ENCODE measurements at regions not wholly inside any gene's neighbourhood (a gene's known extent, or its start where the extent isn't known, plus 50 kb on each side); places are given as distances from the start of the nearest gene placed in this dataset.

- peak; percentile 86 for DNase-seq (ENCODE audit: low read depth)
- in situ Hi-C loops (cut with HindIII; ENCODE audit: low sequenced_read_pairs) = no loop called here
- TF ChIP-seq CTCF (IDR thresholded peaks at IDR 0.05; ENCODE audit: low read depth, low read length, missing control alignments) = no peak
- H3K4me3 ChIP-seq (ENCODE audit: low read depth, low read length) = no peak overlapping the region
Observed at GRCh38 chr1:93815366-93816110, 63.5 kb downstream of the DNTTIP2 start.

- in situ Hi-C loops (cut with HindIII; ENCODE audit: low sequenced_read_pairs) = no loop called here
- TF ChIP-seq CTCF (IDR thresholded peaks at IDR 0.05; ENCODE audit: low read depth, low read length, missing control alignments) = no peak
Observed at GRCh38 chr1:93814795-93815340, 64.1 kb downstream of the DNTTIP2 start.

GRCh38 chr1:93814059-93814794 is 64.8 kb downstream of the DNTTIP2 start:
- peak; percentile 69 for DNase-seq (ENCODE audit: low read depth)
- TF ChIP-seq CTCF (IDR thresholded peaks at IDR 0.05; ENCODE audit: low read depth, low read length, missing control alignments) = peak; percentile 99
- in situ Hi-C loops (cut with HindIII; ENCODE audit: low sequenced_read_pairs) = no loop called here
- H3K4me3 ChIP-seq (ENCODE audit: low read depth, low read length) = no peak overlapping the region

More at GRCh38 chr1:93814795-93815340, 64.1 kb downstream of the DNTTIP2 start:
- no peak overlapping the region for H3K4me3 ChIP-seq (ENCODE audit: low read depth, low read length)
- DNase-seq (ENCODE audit: low read depth) = no peak

- peak; percentile 5 for TF ChIP-seq CTCF (IDR thresholded peaks at IDR 0.05; ENCODE audit: low read depth, low read length, missing control alignments)
- in situ Hi-C loops (cut with HindIII; ENCODE audit: low sequenced_read_pairs) = no loop called here
- no peak for DNase-seq (ENCODE audit: low read depth)
Observed at GRCh38 chr1:93813076-93813475, 65.9 kb downstream of the DNTTIP2 start.

GRCh38 chr1:93811326-93812065 is 67.5 kb downstream of the DNTTIP2 start:
- in situ Hi-C loops (cut with HindIII; ENCODE audit: low sequenced_read_pairs) = no loop called here
- no peak overlapping the region for H3K4me3 ChIP-seq (ENCODE audit: low read depth, low read length)
- DNase-seq (ENCODE audit: low read depth) = no peak
- no peak for TF ChIP-seq CTCF (IDR thresholded peaks at IDR 0.05; ENCODE audit: low read depth, low read length, missing control alignments)

More at GRCh38 chr1:93813076-93813475, 65.9 kb downstream of the DNTTIP2 start:
- H3K4me3 ChIP-seq (ENCODE audit: low read depth, low read length) = no peak overlapping the region

- TF ChIP-seq CTCF (IDR thresholded peaks at IDR 0.05; ENCODE audit: low read depth, low read length, missing control alignments) = no peak
- no peak overlapping the region for H3K4me3 ChIP-seq (ENCODE audit: low read depth, low read length)
Observed at GRCh38 chr1:93810316-93810715, 68.7 kb downstream of the DNTTIP2 start.

More at GRCh38 chr1:93810316-93810715, 68.7 kb downstream of the DNTTIP2 start:
- in situ Hi-C loops (cut with HindIII; ENCODE audit: low sequenced_read_pairs) = no loop called here
- no peak for DNase-seq (ENCODE audit: low read depth)
